ENCODE measurements at regions not wholly inside any gene's neighbourhood (a gene's known extent, or its start where the extent isn't known, plus 50 kb on each side); places are given as distances from the start of the nearest gene placed in this dataset.
A peak's percentile ranks its signal among the peaks of the same experiment; 100 is the strongest.

GRCh38 chr5:54700986-54701578, 183.5 kb downstream of the SNX18 start:
- H3K79me2 ChIP-seq = no peaks in the 10 kb centered on the region
- no peaks in the 10 kb centered on the region for H3K9me3 ChIP-seq (ENCODE audit: control insufficient read depth, low read length)
- no peaks in the 10 kb centered on the region for H3K27me3 ChIP-seq (ENCODE audit: control insufficient read depth, insufficient read depth, low read length)
- no peak overlapping the region for H3K4me2 ChIP-seq (ENCODE audit: low read length)
- no peak overlapping the region for H3K4me3 ChIP-seq (ENCODE audit: low read depth, low read length)
- no peak overlapping the region for H3K27ac ChIP-seq
- H3K9ac ChIP-seq = no peak overlapping the region
- no peaks in the 10 kb centered on the region for H3K4me1 ChIP-seq
- H2AFZ ChIP-seq = no peak overlapping the region
- H3K36me3 ChIP-seq (ENCODE audit: control insufficient read depth, insufficient read depth, low read length) = no peaks in the 10 kb centered on the region
- no peak for TF ChIP-seq CTCF (IDR thresholded peaks at IDR 0.05)

- Histone ChIP-seq H3K4me1 (no peaks in the 10 kb centered on the region), H2AFZ (peak overlapping the region; percentile 21), H3K36me3 (ENCODE audit: control insufficient read depth, insufficient read depth, low read length) (no peaks in the 10 kb centered on the region), H3K9me3 (ENCODE audit: control insufficient read depth, low read length) (no peaks in the 10 kb centered on the region), H3K4me3 (ENCODE audit: low read depth, low read length) (no peak overlapping the region), H3K9ac (no peak overlapping the region), H3K79me2 (no peaks in the 10 kb centered on the region), H3K27ac (no peak overlapping the region), H3K4me2 (ENCODE audit: low read length) (no peak overlapping the region), H3K27me3 (ENCODE audit: control insufficient read depth, insufficient read depth, low read length) (no peaks in the 10 kb centered on the region)
- TF ChIP-seq CTCF (IDR thresholded peaks at IDR 0.05) = no peak
Measured at GRCh38 chr5:54696931-54697330, 179.4 kb downstream of the SNX18 start.

GRCh38 chr5:54696346-54696745, 178.8 kb downstream of the SNX18 start:
- no peaks in the 10 kb centered on the region for H3K9me3 ChIP-seq (ENCODE audit: control insufficient read depth, low read length)
- H3K4me3 ChIP-seq (ENCODE audit: low read depth, low read length) = no peak overlapping the region
- no peak for TF ChIP-seq CTCF (IDR thresholded peaks at IDR 0.05)
- no peaks in the 10 kb centered on the region for H3K36me3 ChIP-seq (ENCODE audit: control insufficient read depth, insufficient read depth, low read length)
- no peaks in the 10 kb centered on the region for H3K27me3 ChIP-seq (ENCODE audit: control insufficient read depth, insufficient read depth, low read length)
- no peaks in the 10 kb centered on the region for H3K4me1 ChIP-seq
- no peak overlapping the region for H3K4me2 ChIP-seq (ENCODE audit: low read length)
- peak overlapping the region; percentile 21 for H2AFZ ChIP-seq
- H3K27ac ChIP-seq = no peak overlapping the region
- no peaks in the 10 kb centered on the region for H3K79me2 ChIP-seq
- no peak overlapping the region for H3K9ac ChIP-seq

- no peak for TF ChIP-seq CTCF (IDR thresholded peaks at IDR 0.05)
- no peaks in the 10 kb centered on the region for H3K9me3 ChIP-seq (ENCODE audit: control insufficient read depth, low read length)
- no peak overlapping the region for H2AFZ ChIP-seq
- H3K27ac ChIP-seq = no peak overlapping the region
- no peak overlapping the region for H3K4me3 ChIP-seq (ENCODE audit: low read depth, low read length)
- no peaks in the 10 kb centered on the region for H3K27me3 ChIP-seq (ENCODE audit: control insufficient read depth, insufficient read depth, low read length)
- no peak overlapping the region for H3K9ac ChIP-seq
- no peaks in the 10 kb centered on the region for H3K4me1 ChIP-seq
- no peaks in the 10 kb centered on the region for H3K79me2 ChIP-seq
- H3K4me2 ChIP-seq (ENCODE audit: low read length) = no peak overlapping the region
- H3K36me3 ChIP-seq (ENCODE audit: control insufficient read depth, insufficient read depth, low read length) = no peaks in the 10 kb centered on the region
Measured at GRCh38 chr5:54695198-54695966, 177.8 kb downstream of the SNX18 start.
